Activated CD4-positive, alpha-beta memory T cell treated with anti-CD3 and anti-CD28 coated beads, Interleukin-2, amount 10 ng/mL, durations not matched to agents 7 days and 5 days (primary cell): ENCODE measurements at regions not wholly inside any gene's neighbourhood (a gene's known extent, or its start where the extent isn't known, plus 50 kb on each side); places are given as distances from the start of the nearest gene placed in this dataset.
"Not testable (repeated sequence)": the region's sequence is repeated elsewhere in the genome, so short reads cannot be mapped to it uniquely, and the experiment has no call there.

Experiments used
- CTCF ChIA-PET: fragments of 350-600 bp; sonication (Branson Sonifier 250); formaldehyde crosslinking; loops from one replicate; lab custom pipeline; 2021; ENCODE audit warnings: antibody characterized with exemption, inconsistent platforms; lab: Charles Lee
- POLR2A ChIA-PET: fragments of 350-600 bp; sonication (Branson Sonifier 250); formaldehyde crosslinking; loops from one replicate; lab custom pipeline; 2021; ENCODE audit warnings: antibody characterized with exemption; lab: Charles Lee
- DNase-seq: peaks from one replicate; pipeline ENCODE4 v3.0.0-alpha.2; 2020
- H3K27ac Mint-ChIP-seq: one replicate; pipeline ENCODE4 v1.8.0; 2021; ENCODE audit warnings: mild to moderate bottlenecking, mixed read lengths
- H3K27me3 Mint-ChIP-seq: one replicate; pipeline ENCODE4 v1.8.0; 2021; ENCODE audit warnings: mixed read lengths
- H3K36me3 Mint-ChIP-seq: one replicate; pipeline ENCODE4 v1.8.0; 2021; ENCODE audit warnings: low read depth, mixed read lengths
- H3K4me1 Mint-ChIP-seq: one replicate; pipeline ENCODE4 v1.8.0; 2021; ENCODE audit warnings: mixed read lengths
- H3K4me3 Mint-ChIP-seq: one replicate; pipeline ENCODE4 v1.8.0; 2021; ENCODE audit warnings: mild to moderate bottlenecking, mixed read lengths
- H3K9me3 Mint-ChIP-seq: one replicate; pipeline ENCODE4 v1.8.0; 2021; ENCODE audit warnings: mixed read lengths

DNA sequence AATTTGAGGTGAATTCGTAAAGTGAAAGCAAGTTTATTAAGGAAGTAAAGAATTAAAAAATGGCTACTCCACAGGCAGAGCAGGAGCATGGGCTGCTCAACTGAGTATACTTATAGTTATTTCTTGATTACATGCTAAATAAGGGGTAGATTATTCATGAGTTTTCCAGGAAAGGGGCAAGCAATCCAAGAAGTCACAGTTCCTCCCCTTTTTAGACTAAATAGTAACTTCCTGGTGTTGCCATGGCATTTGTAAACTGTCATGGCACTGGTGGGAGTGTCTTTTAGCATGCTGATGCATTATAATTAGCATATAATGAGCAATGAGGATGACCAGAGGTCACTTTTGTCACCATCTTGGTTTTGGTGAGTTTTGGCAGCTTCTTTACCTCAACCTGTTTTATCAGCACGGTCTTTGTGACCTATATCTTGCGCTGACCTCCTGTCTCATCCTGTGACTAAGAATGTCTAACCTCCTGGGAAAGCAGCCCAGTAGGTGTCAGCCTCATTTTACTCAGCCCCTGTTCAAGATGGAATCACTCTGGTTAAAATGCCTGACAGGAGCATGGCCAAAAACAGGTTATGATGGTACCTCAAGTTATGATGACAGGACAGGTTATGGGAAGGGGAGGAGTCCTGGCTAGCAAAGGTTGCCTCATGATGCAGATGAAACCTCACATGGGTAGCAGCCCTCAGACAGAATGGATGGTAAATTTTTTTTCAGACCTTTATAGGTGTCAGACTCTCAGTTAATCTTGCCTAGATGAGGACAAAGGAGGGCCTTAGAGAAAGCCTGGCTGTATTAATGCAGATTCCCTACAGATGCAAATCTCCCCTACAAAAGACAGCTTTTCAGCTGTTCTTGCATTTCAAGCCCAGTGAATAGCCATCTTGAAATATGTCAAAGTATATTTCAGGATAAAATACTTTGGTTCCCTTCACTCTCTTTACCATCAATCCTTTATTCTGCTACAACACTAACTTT lies 49.7 kb downstream of the SIPA1L2 start:
- Mint-ChIP-seq H3K36me3 (no peaks in the 10 kb centered on the region), H3K4me3 (no peak overlapping the region), H3K9me3 (no peaks in the 10 kb centered on the region), H3K4me1 (peaks cover 46% of the 10 kb centered on the region), H3K27me3 (no peaks in the 10 kb centered on the region), H3K27ac (peak overlapping the region; percentile 78)
- POLR2A ChIA-PET = interaction anchor here (1.2 to 2.0 kb wide), 3 partner anchors 16 to 20 kb away, joined by 3 to 9 read pairs (median 5); no protein-coding TSS in a partner anchor
- CTCF ChIA-PET = no interaction called here
- no peak for DNase-seq

DNA sequence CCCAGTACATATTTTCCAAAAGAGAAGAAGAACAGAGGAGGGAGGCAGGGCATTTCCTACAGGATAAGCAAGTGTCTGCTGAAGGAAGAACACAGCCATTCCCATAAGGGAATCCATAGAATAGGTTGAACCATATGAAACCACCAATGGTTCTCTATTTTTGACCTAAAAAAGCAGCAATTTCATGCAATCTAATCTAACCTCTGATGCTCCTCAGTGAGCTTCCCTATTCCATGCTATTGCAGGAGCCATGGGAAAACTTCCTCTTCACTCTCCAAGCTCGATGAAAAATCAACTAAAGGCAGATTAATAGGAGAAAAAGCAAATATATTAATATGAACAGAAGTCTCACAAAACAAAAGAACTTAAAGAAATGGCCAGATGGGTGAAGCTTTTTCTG lies 50.5 kb downstream of the SIPA1L2 start:
- no peaks in the 10 kb centered on the region for H3K9me3 Mint-ChIP-seq
- H3K4me1 Mint-ChIP-seq = peaks cover 52% of the 10 kb centered on the region
- H3K36me3 Mint-ChIP-seq = no peaks in the 10 kb centered on the region
- no peak for DNase-seq
- H3K27me3 Mint-ChIP-seq = no peaks in the 10 kb centered on the region
- H3K4me3 Mint-ChIP-seq = no peak overlapping the region
- POLR2A ChIA-PET = interaction anchor here (1.0 to 2.0 kb wide), 4 partner anchors 15 to 21 kb away, joined by 3 to 9 read pairs (median 4); no protein-coding TSS in a partner anchor
- peak overlapping the region; percentile 78 for H3K27ac Mint-ChIP-seq
- CTCF ChIA-PET = interaction anchor here (0.7 to 1.5 kb wide), 3 partner anchors 19 to 71 kb away, joined by 3 to 5 read pairs (median 3); no protein-coding TSS in a partner anchor

DNA sequence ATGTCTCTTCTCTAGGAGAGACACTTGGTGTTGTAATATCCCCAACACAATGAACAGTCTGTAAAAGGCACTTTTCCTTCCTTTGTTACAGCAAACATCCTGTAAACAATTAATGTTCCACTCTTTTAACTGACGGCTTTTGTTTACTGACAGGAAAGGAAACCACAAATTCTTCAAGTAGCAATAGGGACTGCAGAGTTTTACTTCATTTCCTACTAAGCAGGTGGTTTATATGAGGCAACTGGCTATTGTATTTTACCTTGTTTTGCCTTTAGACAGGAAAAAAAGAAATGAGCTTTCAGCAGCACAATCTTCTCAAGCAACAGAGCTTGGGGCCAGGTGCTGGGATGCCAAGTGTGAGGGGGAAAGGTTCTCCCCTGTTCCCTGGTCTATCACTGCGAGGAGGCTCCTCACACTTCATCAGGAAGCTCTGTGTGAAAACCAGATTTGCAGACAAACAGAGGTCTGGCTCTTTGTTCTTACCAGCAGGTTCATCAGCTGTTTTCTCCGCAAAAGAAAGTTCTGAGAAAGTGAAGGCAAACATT lies 51.2 kb downstream of the SIPA1L2 start:
- peaks cover 52% of the 10 kb centered on the region for H3K4me1 Mint-ChIP-seq
- H3K27me3 Mint-ChIP-seq = no peaks in the 10 kb centered on the region
- H3K27ac Mint-ChIP-seq = peak overlapping the region; percentile 78
- ChIA-PET CTCF (interaction anchor here (0.7 to 1.5 kb wide), 3 partner anchors 20 to 70 kb away, joined by 3 to 5 read pairs (median 3); no protein-coding TSS in a partner anchor), POLR2A (interaction anchor here (1.0 to 2.0 kb wide), 4 partner anchors 16 to 21 kb away, joined by 3 to 9 read pairs (median 4); no protein-coding TSS in a partner anchor)
- DNase-seq = no peak
- H3K4me3 Mint-ChIP-seq = peak overlapping the region; percentile 29
- no peaks in the 10 kb centered on the region for H3K9me3 Mint-ChIP-seq
- H3K36me3 Mint-ChIP-seq = no peaks in the 10 kb centered on the region

DNA sequence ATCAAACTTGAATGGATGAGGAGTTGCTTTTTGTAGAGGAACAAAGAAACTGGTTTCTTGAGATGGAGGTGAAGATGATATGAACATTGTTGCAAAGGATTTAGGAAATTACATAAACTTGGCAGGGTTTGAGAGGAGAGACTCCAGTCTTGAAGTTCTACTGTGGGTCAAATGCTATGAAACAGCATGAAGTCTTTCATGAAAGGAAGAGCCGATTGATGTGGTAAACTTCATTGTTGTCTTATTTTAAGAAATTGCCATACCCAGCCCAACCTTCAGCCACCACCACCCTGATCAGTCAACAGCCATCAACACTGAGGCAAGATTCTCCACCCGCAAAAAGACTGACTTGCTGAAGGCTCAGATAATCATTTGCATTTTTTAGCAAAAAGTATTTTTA lies 52.2 kb downstream of the SIPA1L2 start:
- Mint-ChIP-seq H3K9me3 (no peaks in the 10 kb centered on the region), H3K36me3 (no peaks in the 10 kb centered on the region), H3K27ac (peak overlapping the region; percentile 33), H3K27me3 (no peaks in the 10 kb centered on the region), H3K4me3 (no peak overlapping the region), H3K4me1 (peaks cover 52% of the 10 kb centered on the region)
- POLR2A ChIA-PET = no interaction called here
- no peak for DNase-seq
- CTCF ChIA-PET = interaction anchor here (1.9 kb wide), 1 partner anchor 50 kb away, joined by 7 read pairs; no protein-coding TSS in a partner anchor

DNA sequence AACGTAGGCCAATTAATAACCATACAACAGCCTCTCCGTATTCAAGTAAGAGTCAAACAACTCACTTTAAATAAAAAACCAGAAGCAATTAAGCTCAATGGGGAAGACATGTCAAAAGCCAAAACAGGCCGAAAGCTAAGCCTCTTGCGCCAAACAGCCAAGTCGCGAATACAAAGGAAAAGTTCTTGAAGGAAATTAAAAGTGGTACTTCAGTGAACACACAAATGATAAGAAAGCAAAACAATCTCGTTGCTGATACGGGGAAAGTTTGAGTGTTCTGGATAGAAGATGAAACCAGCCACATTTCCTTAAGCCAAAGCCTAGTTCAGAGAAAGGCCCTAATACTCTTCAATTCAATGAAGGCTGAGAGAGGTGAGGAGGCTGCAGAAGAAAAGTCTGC lies 53.4 kb downstream of the SIPA1L2 start:
- Mint-ChIP-seq H3K9me3 (no peaks in the 10 kb centered on the region), H3K4me1 (peaks cover 52% of the 10 kb centered on the region), H3K4me3 (no peak overlapping the region), H3K27ac (no peak overlapping the region), H3K27me3 (no peaks in the 10 kb centered on the region), H3K36me3 (no peaks in the 10 kb centered on the region)
- CTCF ChIA-PET = interaction anchor here (1.9 kb wide), 1 partner anchor 51 kb away, joined by 7 read pairs; no protein-coding TSS in a partner anchor
- POLR2A ChIA-PET = no interaction called here
- DNase-seq = no peak

DNA sequence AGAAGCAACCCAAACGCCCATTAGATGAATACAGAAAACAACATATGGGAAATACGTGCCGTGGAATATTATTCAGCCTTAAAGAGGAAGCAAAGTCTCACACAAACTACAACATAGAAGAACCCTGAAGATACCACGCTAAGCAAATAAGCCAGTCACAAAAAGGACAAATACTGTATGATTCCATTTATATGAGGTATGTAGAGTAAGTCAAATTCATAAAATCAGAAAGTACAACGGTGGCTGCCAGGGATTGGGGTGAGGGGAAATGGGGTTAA lies 54.2 kb downstream of the SIPA1L2 start:
- no peak for DNase-seq
- peak overlapping the region; percentile 31 for H3K27ac Mint-ChIP-seq
- CTCF ChIA-PET = no interaction called here
- H3K4me3 Mint-ChIP-seq = peak overlapping the region; percentile 25
- H3K9me3 Mint-ChIP-seq = no peaks in the 10 kb centered on the region
- H3K27me3 Mint-ChIP-seq = no peaks in the 10 kb centered on the region
- POLR2A ChIA-PET = no interaction called here
- peaks cover 48% of the 10 kb centered on the region for H3K4me1 Mint-ChIP-seq
- no peaks in the 10 kb centered on the region for H3K36me3 Mint-ChIP-seq

DNA sequence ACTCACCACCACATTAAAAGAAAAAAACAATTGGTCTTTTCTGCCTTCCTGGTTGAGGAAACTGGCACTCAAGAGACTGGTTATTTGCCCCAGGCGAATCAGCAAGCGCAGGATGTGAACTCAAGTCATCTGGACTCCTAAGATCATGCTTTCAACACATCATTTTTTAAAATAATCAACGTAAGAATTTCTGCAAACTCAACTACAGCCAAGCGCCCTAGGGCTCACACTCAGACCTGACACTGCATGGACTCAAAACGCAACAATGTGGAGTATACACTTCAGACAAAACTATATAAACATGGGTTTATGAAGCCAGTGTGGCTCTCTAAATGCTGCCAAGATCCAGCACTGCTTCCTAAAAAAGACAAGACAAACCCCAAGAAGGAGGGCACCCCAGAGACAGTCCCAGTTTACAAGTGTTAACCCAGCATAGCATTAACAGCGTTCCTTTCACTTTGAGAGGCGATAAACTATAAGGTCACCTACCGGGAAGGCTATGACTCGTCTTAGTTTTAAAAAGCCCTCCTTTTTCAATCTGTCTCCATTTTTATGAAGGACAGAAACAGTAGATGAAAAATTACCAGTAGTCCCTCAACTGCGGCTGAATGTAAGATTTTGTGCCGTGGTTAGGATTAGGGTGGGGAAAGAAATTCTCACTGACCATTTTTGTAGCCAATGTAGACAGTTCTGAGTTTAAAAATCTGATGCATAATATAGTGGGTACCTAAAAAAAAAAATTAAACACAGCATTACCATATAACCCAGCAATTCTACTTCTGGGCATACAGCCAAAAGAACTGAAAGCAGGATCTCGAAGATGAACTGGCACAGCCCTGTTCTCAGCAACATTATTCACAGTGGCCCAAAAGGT lies 54.8 kb downstream of the SIPA1L2 start:
- Mint-ChIP-seq H3K36me3 (no peaks in the 10 kb centered on the region), H3K27me3 (no peaks in the 10 kb centered on the region), H3K27ac (peak overlapping the region; percentile 31), H3K9me3 (no peaks in the 10 kb centered on the region), H3K4me1 (peaks cover 42% of the 10 kb centered on the region), H3K4me3 (peak overlapping the region; percentile 25)
- CTCF ChIA-PET = no interaction called here
- no peak for DNase-seq
- POLR2A ChIA-PET = no interaction called here

DNA sequence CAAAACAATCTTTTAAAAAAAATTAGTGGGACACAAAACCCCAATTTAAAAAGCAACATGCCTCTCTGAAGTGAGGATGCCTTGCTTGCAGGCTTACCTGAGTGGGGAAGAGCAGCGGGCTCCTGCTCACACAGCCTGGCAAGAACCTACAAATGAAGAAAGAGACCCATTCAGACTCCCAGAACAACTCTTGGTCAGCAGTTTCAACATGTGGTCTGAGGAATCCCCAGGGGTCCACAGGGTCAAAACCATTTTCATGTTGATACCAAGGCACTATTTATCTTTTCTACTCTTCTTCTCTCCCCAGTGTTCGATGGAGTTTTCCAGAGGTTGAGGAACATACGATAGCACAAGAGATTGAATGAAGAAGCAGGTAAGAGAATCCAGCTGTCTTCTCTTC lies 55.9 kb downstream of the SIPA1L2 start:
- H3K27ac Mint-ChIP-seq = no peak overlapping the region
- ChIA-PET POLR2A (no interaction called here), CTCF (no interaction called here)
- no peak overlapping the region for H3K4me3 Mint-ChIP-seq
- no peak for DNase-seq
- H3K4me1 Mint-ChIP-seq = peaks cover 32% of the 10 kb centered on the region
- no peaks in the 10 kb centered on the region for H3K27me3 Mint-ChIP-seq
- H3K9me3 Mint-ChIP-seq = no peaks in the 10 kb centered on the region
- no peaks in the 10 kb centered on the region for H3K36me3 Mint-ChIP-seq

DNA sequence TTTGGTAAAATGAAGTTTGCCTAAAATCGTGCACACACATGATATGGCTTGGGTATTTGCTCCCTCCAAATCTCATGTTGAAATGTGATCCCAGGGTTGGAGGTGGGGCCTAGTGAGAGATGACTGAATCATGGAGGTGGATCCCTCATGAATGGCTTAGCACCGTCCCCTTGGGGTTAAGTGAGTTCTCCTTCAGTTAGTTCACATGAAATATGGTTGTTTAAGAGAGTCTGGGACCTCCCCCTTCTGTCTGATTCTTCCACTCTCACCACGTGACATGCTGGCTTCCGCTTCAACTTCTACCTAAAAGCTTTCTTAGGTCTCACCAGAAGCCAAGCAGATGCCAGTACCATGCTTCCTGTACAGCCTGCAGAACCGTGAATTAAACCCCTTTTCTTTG lies 58.4 kb downstream of the SIPA1L2 start:
- CTCF ChIA-PET = no interaction called here
- Mint-ChIP-seq H3K9me3 (no peaks in the 10 kb centered on the region), H3K36me3 (no peaks in the 10 kb centered on the region), H3K27ac (no peak overlapping the region), H3K27me3 (no peaks in the 10 kb centered on the region), H3K4me1 (peaks cover 14% of the 10 kb centered on the region), H3K4me3 (no peak overlapping the region)
- no peak for DNase-seq
- POLR2A ChIA-PET = no interaction called here

DNA sequence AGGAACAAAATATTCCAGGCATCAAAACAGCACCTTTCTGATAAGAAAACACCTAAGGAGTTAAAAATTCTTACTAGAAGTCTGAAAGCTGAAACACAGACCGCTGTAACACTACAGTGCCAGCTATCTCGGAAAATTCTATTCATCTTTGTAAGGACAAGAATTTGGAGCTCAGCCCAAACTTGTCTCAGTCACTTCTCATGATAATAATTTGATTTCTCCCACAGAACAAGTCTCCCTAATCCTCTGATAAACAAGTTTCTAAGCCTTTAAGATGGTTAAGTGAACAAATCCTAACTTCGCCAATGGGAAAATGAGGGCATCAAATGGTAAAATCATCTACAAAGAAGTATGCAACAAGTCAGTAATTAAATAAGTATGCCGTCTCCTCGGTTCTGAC lies 59.9 kb downstream of the SIPA1L2 start:
- Mint-ChIP-seq H3K4me3 (no peak overlapping the region), H3K9me3 (no peaks in the 10 kb centered on the region), H3K27ac (no peak overlapping the region), H3K4me1 (peaks cover 3% of the 10 kb centered on the region), H3K27me3 (no peaks in the 10 kb centered on the region), H3K36me3 (no peaks in the 10 kb centered on the region)
- no peak for DNase-seq
- ChIA-PET CTCF (no interaction called here), POLR2A (no interaction called here)

DNA sequence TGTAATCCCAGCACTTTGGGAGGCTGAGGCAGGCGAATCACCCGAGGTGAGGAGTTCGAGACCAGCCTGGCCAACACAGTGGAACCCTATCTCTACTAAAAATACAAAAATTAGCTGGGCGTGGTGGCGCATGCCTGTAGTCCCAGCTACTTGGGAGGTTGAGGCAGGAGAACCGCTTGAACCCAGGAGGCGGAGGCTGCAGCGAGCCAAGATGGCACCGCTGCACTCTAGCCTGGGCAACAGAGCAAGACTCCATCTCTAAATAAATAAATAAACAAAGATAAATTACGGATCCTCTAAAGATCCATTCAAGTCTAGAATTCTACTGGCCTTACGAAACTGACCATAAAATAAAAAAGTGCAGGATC lies 60.4 kb downstream of the SIPA1L2 start:
- H3K4me3 Mint-ChIP-seq, H3K36me3 Mint-ChIP-seq, H3K27ac Mint-ChIP-seq, POLR2A ChIA-PET, H3K27me3 Mint-ChIP-seq, H3K9me3 Mint-ChIP-seq, H3K4me1 Mint-ChIP-seq, DNase-seq, CTCF ChIA-PET: not testable (repeated sequence)

DNA sequence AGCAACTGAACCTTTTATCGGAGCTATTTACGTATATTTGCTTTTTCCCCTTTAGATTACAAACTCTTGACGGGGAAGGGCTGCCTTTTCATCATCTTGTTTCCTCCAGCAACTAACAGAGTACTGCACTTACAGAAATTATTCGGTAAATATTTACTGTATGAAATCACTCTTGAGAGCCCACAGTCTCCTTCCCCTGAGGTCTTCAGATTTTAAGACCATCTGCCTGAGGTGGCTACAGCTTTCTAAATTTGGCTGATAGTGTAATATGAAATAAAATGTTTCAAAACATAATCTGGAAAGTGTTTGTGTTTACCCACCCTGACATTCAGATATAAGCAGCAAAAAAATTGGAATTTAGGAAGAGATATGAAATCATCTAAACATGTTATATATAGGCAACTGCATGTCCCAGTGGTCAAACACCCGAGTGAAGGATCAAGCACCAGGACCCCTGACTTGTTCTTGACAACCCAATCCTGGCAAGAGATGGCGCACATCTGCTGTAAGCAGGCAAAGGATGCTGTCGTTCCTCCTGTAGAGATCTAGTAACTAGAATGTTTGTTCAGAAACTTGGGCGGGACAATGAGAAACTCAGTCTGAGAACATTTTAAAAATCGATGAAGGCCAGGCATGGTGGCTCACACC lies 60.9 kb downstream of the SIPA1L2 start:
- H3K27ac Mint-ChIP-seq = no peak overlapping the region
- no peak overlapping the region for H3K4me3 Mint-ChIP-seq
- CTCF ChIA-PET = no interaction called here
- no peaks in the 10 kb centered on the region for H3K9me3 Mint-ChIP-seq
- no peaks in the 10 kb centered on the region for H3K4me1 Mint-ChIP-seq
- DNase-seq = no peak
- H3K27me3 Mint-ChIP-seq = no peaks in the 10 kb centered on the region
- no peaks in the 10 kb centered on the region for H3K36me3 Mint-ChIP-seq
- POLR2A ChIA-PET = no interaction called here
